ES-I3 (cell line): ENCODE measurements at regions not wholly inside any gene's neighbourhood (a gene's known extent, or its start where the extent isn't known, plus 50 kb on each side); places are given as distances from the start of the nearest gene placed in this dataset.
"Not testable (repeated sequence)": the region's sequence is repeated elsewhere in the genome, so short reads cannot be mapped to it uniquely, and the experiment has no call there.

Experiments
- H3K36me3 ChIP-seq: 2 replicates; pipeline ENCODE4 v1.6.1; 2013; ENCODE audit warnings: mild to moderate bottlenecking, low read length, control low read depth, moderate library complexity; ENCODE audit not compliant: insufficient read depth
- H3K4me1 ChIP-seq: 2 replicates; pipeline ENCODE4 v1.6.1; 2013; ENCODE audit warnings: mild to moderate bottlenecking, control low read depth, low read length; ENCODE audit not compliant: insufficient read depth
- H3K9ac ChIP-seq: 2 replicates; pipeline ENCODE4 v1.6.1; 2013; ENCODE audit warnings: low read depth, mild to moderate bottlenecking, low read length, moderate library complexity
- H3K9me3 ChIP-seq: 2 replicates; pipeline ENCODE4 v1.6.1; 2013; ENCODE audit warnings: mild to moderate bottlenecking, low read length, moderate library complexity; ENCODE audit not compliant: control insufficient read depth, insufficient read depth

DNA sequence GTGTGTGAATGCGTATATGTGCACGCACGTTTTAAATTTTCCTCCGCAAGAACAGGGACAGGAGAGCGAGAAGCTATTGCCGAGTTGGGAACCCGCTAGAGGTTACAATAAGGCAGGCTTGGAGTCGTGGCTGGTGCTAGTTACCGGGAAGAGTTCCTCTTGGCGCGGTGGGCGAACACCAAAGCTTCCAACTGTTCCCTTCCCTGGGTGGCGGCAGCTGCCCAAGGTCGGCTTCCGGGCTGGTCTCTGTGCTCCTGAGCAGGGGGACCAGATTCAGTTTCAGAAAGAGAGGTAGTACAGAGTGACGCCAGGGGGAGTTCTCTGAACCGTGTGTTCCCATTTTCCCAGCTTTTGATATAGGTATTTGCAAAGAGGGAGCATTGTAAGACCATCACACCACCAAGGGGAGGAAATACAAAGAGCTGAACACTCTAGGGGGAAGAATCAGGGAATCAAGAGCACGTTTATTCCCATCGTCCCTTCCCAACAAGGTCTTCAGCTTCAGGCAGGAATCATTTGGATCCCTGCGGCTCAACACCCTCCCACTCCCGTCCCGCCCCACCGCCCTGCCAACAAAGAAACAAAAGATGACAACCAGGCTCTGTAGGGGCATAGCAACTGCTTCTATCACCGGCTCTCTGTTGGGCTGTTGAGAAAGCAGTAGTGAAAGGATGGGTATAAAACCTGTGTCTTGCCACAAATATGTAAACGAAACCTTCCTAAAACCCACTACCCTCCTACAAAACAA is 113.6 kb upstream of the TEX13C start:
- H3K4me1 ChIP-seq = peaks cover 10% of the 10 kb centered on the region; the same call in 1 of the 2 replicates
- no peaks in the 10 kb centered on the region for H3K9me3 ChIP-seq
- no peaks in the 10 kb centered on the region for H3K36me3 ChIP-seq
- peak overlapping the region; percentile 57; the same call in 1 of the 2 replicates for H3K9ac ChIP-seq

DNA sequence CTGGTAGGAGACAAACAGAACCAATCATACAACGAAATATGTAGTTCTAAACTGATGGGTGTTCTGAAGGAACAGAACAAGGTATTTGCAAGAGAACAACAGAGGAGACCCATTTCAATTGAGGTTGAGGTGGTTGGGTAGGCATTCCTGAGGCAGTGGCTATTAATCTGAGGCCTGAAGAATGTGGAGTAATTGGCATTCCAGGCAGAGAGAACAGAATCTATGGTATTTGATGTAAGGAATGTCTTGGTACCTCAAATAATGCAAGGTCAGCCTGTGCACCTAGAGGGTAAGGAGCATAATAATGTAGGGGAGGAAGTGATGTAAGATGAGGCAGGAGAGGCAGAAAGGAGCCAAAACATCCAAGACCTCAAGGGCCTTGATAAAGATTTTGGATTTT is 109.5 kb upstream of the TEX13C start:
- peaks cover 10% of the 10 kb centered on the region; the same call in 1 of the 2 replicates for H3K4me1 ChIP-seq
- H3K36me3 ChIP-seq = no peaks in the 10 kb centered on the region
- no peaks in the 10 kb centered on the region for H3K9me3 ChIP-seq
- H3K9ac ChIP-seq = no peak overlapping the region

GRCh38 chrX:125219852-125220251 is 99.8 kb upstream of the TEX13C start:
- Histone ChIP-seq H3K4me1 (no peaks in the 10 kb centered on the region; the same call in 1 of the 2 replicates), H3K9me3 (no peaks in the 10 kb centered on the region; the same call in 1 of the 2 replicates), H3K9ac (no peak overlapping the region), H3K36me3 (no peaks in the 10 kb centered on the region)

- Histone ChIP-seq H3K9ac (no peak overlapping the region), H3K36me3 (no peaks in the 10 kb centered on the region)
Observed at GRCh38 chrX:125236955-125237354, 82.7 kb upstream of the TEX13C start.

GRCh38 chrX:125248931-125249330 is 70.7 kb upstream of the TEX13C start:
- H3K9ac ChIP-seq = no peak overlapping the region
- H3K4me1 ChIP-seq = no peaks in the 10 kb centered on the region
- H3K9me3 ChIP-seq = no peaks in the 10 kb centered on the region
- H3K36me3 ChIP-seq = no peaks in the 10 kb centered on the region

More at GRCh38 chrX:125236955-125237354, 82.7 kb upstream of the TEX13C start:
- no peaks in the 10 kb centered on the region for H3K4me1 ChIP-seq
- no peaks in the 10 kb centered on the region for H3K9me3 ChIP-seq

DNA sequence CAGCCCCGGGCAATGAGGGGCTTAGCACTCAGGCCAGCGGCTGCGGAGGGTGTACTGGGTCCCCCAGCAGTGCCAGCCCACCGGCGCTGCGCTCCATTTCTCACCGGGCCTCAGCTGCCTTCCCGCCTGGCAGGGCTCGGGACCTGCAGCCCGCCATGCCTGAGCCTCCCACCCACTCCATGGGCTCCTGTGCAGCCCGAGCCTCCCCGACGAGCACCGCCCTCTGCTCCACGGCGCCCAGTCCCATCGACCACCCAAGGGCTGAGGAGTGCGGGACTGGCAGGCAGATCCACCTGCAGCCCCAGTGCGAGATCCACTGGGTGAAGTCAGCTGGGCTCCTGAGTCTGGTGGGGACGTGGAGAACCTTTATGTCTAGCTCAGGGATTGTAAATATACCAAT is 63.9 kb upstream of the TEX13C start:
- H3K9me3 ChIP-seq, H3K9ac ChIP-seq, H3K4me1 ChIP-seq, H3K36me3 ChIP-seq: not testable (repeated sequence)

DNA sequence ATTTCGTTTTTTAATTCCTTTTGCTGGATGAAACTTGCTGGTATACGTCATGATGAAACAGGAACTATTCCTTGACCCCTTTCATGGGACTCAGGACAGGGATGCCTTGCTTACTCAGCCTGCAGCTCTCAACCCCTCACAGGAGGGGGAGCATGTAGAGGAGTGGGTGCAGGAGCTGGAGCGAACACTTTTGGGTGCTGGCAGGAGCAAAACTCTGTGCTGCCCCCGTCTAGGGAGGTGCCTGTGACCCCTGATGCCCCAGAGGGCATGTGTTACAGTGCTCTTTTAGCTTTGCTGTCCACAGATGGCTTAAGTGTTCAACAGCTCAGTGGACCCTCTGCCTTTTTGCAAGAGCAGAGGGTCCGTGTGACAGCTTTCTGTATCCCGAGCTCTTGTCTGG is 56.8 kb upstream of the TEX13C start:
- Histone ChIP-seq H3K36me3 (no peaks in the 10 kb centered on the region), H3K9ac (no peak overlapping the region), H3K4me1 (no peaks in the 10 kb centered on the region), H3K9me3 (peaks cover 15% of the 10 kb centered on the region)

DNA sequence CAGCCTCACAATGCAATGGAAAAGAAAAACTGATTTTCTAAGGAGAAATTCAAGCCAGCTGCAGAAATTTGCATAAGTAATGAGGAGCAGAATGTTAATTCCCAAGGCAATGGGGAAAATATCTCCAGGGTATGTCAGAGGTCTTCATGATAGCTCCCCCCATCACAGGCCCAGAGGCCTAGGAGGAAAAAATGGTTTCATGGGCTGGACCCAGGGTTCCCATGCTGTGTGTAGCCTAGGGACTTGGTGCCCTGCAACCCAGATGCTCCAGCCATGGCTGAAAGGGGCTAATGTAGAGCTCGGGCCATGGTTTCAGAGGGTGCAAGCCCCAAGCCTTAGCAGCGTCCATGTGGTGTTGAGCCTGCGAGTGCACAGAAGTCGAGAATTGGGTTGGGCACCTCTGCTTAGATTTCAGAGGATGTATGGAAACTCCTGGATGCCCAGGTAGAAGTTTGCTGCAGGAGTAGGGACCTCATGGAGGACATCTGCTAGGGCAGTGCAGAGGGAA is 53.5 kb upstream of the TEX13C start:
- H3K9ac ChIP-seq = no peak overlapping the region
- no peaks in the 10 kb centered on the region for H3K4me1 ChIP-seq
- H3K36me3 ChIP-seq = no peaks in the 10 kb centered on the region
- peaks cover 17% of the 10 kb centered on the region for H3K9me3 ChIP-seq
